Epithelial cell of esophagus (primary cell): ENCODE measurements at regions not wholly inside any gene's neighbourhood (a gene's known extent, or its start where the extent isn't known, plus 50 kb on each side); places are given as distances from the start of the nearest gene placed in this dataset.

ENCODE experiments used
- DNase-seq: peaks from one replicate; pipeline ENCODE4 v3.0.0; 2010; ENCODE audit warnings: low read depth
- H3K4me3 ChIP-seq: 2 replicates; pipeline ENCODE4 v1.5.1; 2011; ENCODE audit warnings: mild to moderate bottlenecking, low read length, control low read depth
- CTCF ChIP-seq: IDR thresholded peaks from 2 replicates; pipeline ENCODE4 v1.5.1; 2011; ENCODE audit warnings: low read depth, mild to moderate bottlenecking, low read length, control low read depth, inconsistent platforms; ENCODE audit not compliant: insufficient read depth; ENCODE audit errors: missing control alignments

GRCh38 chr21:39041816-39042215 is 141.4 kb downstream of the PSMG1 start:
- no peak overlapping the region for H3K4me3 ChIP-seq
- DNase-seq, result no peak
- TF ChIP-seq CTCF, result no peak

- no peak overlapping the region for H3K4me3 ChIP-seq
- no peak for TF ChIP-seq CTCF
- DNase-seq, result no peak
Observed at GRCh38 chr21:39040494-39041110, 142.6 kb downstream of the PSMG1 start.

DNA sequence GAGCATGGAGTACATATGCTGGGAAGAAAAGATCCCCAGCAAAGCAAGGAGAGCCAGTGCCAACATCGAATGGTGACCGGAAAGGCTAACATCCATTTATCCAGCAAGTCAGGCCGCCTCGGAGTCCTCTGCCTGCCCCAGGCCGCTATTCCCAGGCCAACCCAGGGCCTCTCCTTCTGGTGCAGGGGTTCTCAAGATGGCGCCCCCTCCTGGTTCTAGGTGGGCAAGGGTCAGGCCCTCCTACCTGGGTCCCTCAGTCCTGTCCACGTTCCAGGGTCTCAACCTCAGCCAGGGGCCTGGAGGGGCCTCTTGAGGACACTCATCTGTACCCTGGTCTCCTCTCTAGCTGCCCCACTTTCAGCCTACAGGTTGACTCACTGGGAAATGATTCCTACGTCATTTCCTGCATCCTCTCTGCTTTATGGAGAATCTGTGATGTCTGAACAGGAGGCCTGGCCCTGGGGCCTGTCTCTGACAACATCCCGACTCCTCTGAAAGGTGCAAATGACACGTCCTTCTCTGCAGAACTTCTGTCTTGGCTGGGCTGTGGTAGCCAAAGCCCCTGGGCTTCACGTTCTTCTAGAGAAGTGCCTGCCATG is 145.3 kb downstream of the PSMG1 start:
- peak; percentile 42 for DNase-seq
- no peak for TF ChIP-seq CTCF
- no peak overlapping the region for H3K4me3 ChIP-seq

- DNase-seq, result no peak
- H3K4me3 ChIP-seq, result no peak overlapping the region
- TF ChIP-seq CTCF, result no peak
Observed at GRCh38 chr21:39036581-39036980, 146.7 kb downstream of the PSMG1 start.

DNA sequence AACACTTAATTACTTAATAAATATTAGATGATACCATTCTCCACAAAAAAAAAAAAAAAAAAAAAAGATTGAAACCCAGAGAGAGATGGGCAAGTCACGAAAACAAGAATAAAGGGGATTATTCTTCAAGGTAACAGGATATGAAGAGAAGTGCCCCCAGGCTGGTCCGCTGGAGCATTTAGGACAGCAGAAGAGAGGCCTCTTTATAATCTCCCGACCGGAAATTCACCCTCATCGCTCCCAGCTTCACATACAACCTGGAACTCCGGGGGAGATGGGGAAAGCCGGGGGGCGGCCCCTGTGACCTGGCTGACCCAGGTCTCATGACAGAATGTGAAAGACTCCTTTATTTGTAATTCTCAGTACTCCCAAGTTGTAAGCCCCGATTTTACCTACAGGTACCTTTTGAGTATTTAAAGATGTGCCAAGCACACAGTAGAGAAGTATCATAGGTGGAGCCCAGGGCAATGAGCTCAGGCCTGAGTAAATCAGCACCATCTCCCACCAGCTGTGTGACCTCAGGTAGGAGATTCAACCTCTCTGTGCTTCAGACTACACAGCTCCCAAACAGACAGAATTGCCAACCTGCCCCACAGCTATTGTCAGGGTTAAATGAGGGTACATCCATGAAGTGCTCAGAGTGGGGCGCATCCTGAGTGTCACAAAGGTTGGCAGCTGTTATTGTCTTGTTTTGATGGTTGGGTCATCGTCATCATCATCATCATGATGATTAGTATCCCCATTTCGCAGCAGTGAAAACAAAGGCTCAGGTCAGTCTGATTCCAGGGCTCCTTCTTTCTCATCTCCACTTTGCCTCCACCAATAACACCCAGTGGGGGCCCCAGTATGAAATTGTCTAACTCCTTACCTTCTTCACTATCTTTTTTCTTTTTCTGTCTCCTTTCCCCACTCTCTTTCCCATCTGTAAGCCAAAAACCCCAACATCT is 148.4 kb downstream of the PSMG1 start:
- no peak for DNase-seq
- TF ChIP-seq CTCF, result no peak
- no peak overlapping the region for H3K4me3 ChIP-seq

DNA sequence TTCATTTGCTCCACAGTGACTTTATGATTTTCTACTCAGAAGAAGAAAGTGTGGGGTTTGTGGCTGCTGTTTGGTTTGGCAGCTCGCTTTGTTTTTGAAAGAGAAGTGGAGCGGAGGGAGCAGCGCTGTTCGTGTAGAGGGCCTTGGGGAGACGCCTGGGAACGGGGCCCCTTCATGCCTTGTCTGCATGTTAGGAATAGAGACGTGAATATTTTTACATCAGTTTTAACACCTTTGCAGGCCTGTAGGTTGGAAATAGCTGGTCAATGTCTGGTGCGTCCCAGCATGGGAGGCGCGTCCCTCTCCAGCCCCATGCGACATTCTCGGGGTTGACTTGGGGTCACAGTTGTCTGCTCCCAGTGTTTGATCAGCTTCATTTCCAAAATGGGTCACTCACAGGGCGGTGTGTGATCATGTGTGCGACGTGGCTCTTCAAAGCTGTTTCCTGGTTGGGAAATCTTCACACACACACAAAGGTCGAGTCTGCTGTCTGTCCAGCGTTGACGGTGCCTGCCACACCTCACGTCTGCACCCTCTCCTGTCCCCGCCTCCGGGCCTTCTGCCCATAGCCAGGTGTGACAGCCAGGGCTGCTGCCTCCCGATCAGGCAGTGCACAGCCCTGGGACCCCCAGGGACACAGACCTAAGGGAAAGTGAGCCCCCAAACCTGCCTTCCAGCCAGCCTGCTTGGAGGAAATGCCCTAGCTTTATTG is 149.2 kb downstream of the PSMG1 start:
- DNase-seq, result peak; percentile 62
- no peak overlapping the region for H3K4me3 ChIP-seq
- no peak for TF ChIP-seq CTCF
